Activated CD4-positive, alpha-beta T cell treated with anti-CD3 and anti-CD28 coated beads, Interleukin-2, amount 50 U/mL, for 24 hours (primary cell): ENCODE measurements at regions not wholly inside any gene's neighbourhood (a gene's known extent, or its start where the extent isn't known, plus 50 kb on each side); places are given as distances from the start of the nearest gene placed in this dataset.

Source experiments
- DNase-seq, 2 donors: peaks; one replicate each; pipeline ENCODE4 v3.0.0-alpha.2; 2020; ENCODE audit warnings: low read depth in 1 of 2, low spot score in 1 of 2

DNA sequence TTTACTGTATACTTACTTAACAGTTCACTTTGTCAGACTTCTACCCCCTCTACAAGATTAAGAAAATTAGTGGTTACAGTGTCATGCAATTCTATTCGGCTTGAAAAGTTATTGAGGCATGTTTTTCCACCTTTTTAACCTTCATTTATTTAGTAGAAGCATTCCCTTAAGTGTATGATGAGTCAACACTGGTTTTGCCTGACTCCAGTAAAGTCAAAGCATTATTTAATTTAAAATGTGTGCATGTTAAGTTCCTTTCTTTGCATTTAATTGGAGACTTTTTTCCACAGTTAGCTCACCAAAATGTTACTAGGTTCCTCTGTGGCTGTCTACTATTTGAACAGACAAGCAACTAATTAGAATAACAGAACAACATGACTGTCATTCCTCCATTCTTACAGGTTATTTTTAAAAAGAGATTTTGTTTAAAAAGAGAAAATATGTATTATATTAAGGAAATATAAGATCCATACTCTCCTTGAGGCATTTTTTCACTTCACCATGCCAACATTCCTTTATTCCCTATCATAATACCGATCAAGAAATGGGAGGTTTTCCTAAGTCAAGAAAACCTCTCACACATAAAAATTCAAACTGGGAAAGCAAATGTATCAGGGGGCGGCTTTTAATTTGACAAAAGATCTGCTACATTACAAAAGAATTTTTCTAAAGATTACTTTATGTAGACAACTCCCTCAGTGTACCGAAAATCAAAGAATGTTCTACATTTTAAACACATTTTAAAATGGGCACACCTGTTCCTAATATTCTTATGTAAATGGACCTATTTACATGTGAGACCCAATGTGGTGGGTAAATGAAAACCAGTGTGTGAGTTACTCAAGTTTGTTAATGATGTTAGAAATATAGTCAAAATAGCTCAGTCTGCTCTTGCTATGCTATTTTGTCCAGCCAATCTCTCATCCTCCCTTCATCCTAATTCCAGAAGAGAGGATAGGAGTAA is 361.2 kb downstream of the UTRN start:
- no peak for DNase-seq

DNA sequence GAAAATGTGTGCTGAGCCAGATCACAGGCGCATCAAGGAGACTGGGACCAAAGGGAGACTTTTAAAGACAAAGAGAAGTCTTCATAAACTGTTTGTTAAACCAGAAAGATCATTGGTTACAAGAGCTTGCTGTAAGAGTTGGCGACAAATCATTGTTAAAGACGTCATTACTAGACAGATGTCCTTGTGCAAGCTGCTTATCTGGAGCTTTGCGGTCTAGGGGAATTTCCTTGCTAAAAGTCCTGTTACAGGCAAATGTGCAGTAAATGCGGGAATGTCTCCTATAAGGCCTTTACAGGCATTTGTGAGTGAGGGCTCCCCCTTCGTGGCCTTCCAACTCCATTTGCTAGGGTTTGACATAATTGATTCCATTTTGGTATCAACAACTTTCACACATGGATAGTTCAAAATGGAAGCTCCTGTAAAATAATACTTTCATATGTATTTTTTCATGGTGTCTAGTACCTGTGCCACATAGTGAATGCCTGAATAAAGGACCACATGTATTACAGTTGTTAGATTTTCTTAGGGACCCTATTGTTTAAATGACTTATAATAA is 362.4 kb downstream of the UTRN start:
- DNase-seq: no peak

DNA sequence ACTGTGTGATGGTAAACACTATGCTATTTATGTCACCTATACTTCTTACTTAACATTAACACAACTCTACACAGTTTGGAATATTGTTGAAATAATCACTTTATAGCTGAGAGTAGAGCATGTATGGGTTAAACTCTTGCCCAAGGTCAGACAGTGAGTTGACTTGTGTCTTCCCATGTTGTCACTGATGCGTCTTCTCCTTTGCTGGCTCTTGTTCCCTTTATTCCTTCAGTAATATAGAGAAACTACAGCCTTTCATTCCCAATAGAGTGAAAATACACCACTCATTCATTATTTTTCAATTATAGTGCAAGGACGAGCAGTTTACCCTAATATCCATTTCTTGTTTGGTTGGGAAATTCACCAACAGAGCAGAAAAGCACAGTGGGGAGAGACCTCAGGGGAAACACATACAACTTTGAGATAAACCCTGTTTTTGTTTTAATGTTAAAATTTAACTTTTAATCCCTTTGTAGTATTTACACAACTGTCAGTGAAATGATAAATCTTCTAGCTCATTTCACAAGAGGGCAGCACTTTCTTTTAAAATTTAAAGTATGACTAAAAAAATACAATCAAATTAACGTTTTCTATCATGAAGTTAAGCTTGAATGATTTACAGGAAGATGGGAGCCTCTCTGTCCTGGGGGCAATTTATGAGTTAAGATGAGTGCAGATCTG is 363.0 kb downstream of the UTRN start:
- DNase-seq: no peak

- no peak for DNase-seq
These were observed 363.9 kb downstream of the UTRN start for GRCh38 chr6:144649085-144649484.

GRCh38 chr6:144651234-144651633 is 366.1 kb downstream of the UTRN start:
- no peak for DNase-seq

DNA sequence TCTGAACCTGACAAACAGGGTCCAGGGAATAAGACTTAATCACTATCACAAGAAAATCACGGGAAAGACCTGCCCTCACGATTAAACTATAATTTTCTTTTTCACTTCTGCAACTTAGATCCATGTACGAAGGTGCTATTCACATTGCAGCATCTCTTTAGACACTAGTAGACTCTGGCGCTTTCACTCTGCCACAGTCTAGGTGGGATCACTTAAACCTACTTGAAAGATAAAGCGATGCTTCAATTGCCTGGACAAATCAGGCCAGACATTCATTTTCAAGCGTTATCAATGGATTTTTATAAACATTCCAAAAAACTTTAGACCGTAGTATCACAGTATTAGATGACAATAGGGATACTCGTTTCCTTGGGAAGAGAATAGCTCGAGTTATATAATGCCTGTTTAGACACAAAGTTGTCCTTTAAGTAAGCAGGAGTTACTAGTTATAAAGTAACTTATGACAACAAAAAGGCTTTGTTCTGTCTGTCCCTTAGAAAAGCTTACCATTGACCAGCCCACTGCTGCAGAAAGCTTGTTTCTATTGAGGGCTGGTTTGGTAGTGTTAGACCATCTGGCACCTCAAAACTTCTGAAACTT is 367.3 kb downstream of the UTRN start:
- DNase-seq: no peak

GRCh38 chr6:144653885-144654505 is 368.9 kb downstream of the UTRN start:
- no peak for DNase-seq

DNA sequence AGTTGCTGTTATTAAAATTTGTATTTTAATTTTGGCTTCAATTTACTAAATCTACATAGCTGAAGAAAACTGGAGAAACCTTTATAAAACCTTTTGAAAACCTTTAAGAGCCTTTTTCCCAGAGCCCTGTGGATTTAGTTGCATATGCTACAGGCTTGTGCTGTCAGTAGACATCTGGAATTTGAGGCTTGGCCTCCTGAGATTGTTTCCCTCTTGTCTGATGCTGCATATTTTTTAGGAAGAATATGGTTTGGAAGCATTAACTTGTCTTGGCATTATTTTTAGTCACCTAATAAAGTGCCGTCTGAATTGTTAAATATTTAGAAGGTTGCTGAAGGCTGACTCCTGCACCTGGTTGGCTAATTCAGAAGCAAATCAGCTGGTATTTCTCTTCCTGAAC is 369.4 kb downstream of the UTRN start:
- DNase-seq: no peak

- DNase-seq: no peak
These were observed 370.2 kb downstream of the UTRN start for GRCh38 chr6:144655376-144655775.

- no peak for DNase-seq
These were observed 372.6 kb downstream of the UTRN start for GRCh38 chr6:144657691-144658090.

DNA sequence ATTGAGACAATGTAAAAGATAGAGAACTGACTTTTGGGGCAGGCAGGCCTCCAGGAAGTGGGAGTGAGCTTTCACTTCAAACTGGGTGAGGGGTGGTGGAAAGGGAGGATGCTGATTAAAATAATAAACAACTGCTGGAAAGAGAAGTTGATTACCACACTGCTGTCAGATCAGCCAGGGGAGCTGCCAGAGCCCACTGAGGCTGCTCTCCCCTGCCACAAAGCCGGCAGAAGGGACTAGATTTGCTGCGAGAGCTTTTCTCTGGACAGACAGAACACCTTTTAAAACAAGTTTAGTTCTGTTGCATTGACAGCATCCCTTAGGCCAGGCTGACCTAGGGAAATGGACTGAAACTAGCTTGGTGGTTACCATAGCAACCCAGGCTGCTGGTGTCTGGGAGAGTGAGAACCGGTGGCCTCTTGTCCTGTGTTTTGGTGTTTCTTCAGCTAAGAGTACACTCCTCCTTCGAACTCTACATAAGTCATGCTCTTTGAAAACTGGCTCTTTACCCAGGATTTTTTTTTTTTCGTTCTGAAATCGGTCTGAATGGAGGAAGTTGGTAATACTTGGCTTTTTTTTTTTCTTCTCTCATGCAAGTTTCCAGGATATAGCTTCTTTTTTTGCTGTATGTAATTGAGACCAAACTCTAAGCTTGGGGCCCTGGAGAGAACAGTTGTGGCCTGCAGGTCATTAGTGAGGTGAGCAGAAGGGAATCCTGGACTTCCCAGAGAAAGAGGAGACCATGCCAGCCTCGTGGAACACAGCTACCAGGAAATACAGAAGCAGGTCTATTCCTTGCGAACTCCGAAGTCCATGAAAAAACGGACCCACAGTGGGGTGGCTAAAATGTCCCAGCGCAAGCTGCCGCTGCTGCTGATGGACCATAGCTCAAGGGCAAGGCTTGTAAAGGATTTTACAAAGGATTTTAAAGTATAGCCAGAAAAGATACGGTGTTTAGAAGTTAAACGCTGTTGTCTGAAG is 374.4 kb downstream of the UTRN start:
- no peak for DNase-seq

DNA sequence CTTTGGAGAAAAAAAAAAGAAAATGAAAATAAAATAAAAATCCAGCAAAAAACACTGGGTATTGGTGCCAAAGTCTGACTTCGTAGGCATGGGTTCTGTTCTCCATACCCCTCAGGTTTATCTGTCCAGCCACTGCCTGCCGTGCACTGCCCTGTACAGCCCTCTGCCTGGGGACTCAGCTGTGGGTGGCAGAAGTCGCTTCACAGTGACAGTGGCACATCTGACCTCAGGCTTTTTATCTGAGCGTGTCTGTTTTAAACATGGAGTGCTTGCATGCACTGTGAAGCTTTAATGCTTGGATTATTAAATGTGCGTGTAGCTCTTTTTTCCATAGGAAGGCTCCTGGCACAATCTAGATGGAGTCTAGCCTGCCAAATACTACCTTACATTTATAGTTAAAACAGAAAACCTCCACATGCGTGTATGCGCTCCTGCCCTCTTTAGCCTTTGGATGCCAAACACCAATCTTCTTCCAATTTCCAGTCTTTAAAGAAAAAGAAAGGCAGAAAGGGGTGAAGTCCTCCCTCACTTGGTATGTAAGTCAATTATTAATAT is 375.5 kb downstream of the UTRN start:
- DNase-seq: no peak

- no peak for DNase-seq
These were observed 376.1 kb downstream of the UTRN start for GRCh38 chr6:144661116-144661806.

DNA sequence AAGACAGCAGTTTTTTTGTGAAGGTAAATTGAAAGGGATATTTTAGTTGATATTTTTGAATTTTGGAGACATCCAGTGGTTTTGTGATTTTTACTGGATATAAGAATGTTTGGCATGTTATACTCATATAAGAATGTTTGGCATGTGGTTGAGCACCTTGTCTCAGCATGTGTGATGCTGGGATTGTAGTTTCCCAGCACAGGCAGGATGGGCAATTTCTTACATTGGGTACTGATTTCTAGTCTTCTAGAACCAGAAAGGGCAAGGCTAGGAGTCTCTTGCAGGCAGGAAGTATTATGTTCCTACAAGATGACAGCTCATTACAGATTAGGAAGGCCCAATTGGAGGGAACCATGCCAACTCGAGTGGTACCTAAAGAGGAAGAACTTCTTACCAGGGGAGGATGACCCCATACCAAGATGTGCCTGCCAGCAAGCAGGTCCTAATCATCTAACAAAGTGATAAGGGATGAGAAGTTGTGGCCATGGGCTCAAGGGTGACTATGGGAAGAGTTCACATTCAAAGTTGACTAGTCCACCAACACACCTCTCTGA is 377.8 kb downstream of the UTRN start:
- no peak for DNase-seq

DNA sequence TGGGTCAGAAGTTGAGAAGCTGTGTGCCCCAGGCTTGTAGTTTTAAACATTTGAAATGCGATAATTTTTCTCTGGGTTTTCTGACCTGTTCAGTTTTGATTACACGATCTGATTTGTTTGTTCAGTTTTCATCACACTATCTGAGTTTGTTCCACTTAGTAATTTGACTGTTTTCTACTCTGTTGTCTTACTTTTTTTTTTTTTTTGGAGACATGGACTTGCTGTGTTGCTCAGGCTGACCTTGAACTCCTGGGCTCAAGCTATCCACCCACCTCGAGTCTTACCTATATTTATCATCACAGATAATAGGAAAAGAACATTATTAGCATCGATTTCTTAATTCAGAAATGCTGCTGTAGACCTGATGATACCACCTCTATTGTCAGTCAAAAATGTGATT is 379.1 kb downstream of the UTRN start:
- DNase-seq: no peak

- no peak for DNase-seq
These were observed 379.8 kb downstream of the UTRN start for GRCh38 chr6:144664947-144665346.

DNA sequence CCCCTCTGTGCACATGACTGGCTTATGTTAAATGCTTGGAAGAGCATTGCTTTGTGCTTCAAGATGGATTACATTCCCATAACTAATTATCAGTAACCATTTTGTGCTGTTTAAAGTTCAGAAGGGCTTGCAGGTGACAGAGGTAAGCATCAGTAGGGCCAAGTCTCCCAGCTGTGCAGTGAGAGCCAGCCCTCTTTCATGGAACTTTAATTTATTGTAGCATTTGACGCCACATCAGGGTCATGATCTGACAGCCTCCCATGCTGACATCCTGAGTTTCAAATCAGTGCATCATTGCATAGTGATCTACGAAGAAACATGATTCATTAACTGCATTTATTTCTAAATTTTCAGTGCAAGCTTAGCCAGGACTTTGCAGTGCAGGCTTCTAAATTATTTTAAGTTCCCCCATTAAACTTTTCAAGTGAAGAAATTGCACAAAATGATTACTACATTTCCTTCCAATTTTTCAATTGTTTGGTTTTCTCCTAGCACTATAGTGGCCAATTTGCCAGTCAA is 380.9 kb downstream of the UTRN start:
- no peak for DNase-seq

GRCh38 chr6:144666781-144667180 is 381.6 kb downstream of the UTRN start:
- no peak for DNase-seq
